Uterus (tissue), 2 donors: ENCODE measurements at regions not wholly inside any gene's neighbourhood (a gene's known extent, or its start where the extent isn't known, plus 50 kb on each side); places are given as distances from the start of the nearest gene placed in this dataset.

Experiments
- POLR2A ChIP-seq, 2 donors: fragments of 450-650 bp; IDR thresholded peaks; one replicate each; pipeline ENCODE4 v1.6.1; 2016; ENCODE audit warnings: antibody characterized with exemption in 2 of 2, mild to moderate bottlenecking in 1 of 2, moderate library complexity in 1 of 2
- TF ChIP-seq, protein P1 (sequence below), 4 experiments: fragments of 200-600 bp in 2 of 4; fragments of 450-650 bp in 2 of 4; sonication (generic) in 2 of 4; IDR thresholded peaks; one replicate each; pipeline ENCODE4 v1.5.1; 2016 to 2019; ENCODE audit warnings: antibody characterized with exemption in 4 of 4, mild to moderate bottlenecking in 2 of 4, moderate library complexity in 1 of 4

DNA sequence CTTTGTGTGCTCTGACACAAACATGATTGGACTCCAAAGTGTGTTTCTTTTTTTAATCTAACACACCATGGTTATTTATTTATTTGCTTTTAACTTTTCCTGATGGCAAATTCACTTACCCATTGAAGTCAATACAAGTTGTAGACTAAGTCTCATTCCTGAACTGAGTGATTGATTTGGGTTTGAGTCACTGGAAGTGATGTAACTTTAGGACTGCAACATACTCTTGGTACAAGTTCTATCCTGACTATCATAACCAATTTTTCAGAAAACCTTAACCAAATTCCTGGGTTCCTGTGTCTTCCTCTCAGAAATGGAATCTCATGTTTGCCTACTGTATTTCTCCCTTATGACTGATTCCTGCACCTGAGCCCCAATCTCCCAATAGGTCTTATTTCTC lies 590.0 kb upstream of the ROBO1 start:
- no peak for TF ChIP-seq POLR2A (IDR thresholded peaks at IDR 0.05)
- TF ChIP-seq, protein P1, sequence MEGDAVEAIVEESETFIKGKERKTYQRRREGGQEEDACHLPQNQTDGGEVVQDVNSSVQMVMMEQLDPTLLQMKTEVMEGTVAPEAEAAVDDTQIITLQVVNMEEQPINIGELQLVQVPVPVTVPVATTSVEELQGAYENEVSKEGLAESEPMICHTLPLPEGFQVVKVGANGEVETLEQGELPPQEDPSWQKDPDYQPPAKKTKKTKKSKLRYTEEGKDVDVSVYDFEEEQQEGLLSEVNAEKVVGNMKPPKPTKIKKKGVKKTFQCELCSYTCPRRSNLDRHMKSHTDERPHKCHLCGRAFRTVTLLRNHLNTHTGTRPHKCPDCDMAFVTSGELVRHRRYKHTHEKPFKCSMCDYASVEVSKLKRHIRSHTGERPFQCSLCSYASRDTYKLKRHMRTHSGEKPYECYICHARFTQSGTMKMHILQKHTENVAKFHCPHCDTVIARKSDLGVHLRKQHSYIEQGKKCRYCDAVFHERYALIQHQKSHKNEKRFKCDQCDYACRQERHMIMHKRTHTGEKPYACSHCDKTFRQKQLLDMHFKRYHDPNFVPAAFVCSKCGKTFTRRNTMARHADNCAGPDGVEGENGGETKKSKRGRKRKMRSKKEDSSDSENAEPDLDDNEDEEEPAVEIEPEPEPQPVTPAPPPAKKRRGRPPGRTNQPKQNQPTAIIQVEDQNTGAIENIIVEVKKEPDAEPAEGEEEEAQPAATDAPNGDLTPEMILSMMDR (IDR thresholded peaks at IDR 0.05): no peak
